Caki2 (cell line): ENCODE measurements at regions not wholly inside any gene's neighbourhood (a gene's known extent, or its start where the extent isn't known, plus 50 kb on each side); places are given as distances from the start of the nearest gene placed in this dataset.

Experiments
- DNase-seq: peaks from one replicate; pipeline ENCODE4 v3.0.0-alpha.2; 2015; ENCODE audit warnings: low read depth
- in situ Hi-C: cut with HindIII; loops from 2 replicates; pipeline ENCODE4 v1.10.0; 2016; ENCODE audit warnings: low sequenced_read_pairs, low pct_unique_long_range_greater_than_20kb, mixed read lengths

GRCh38 chr11:121743285-121743684 lies 290.5 kb upstream of the SORL1-AS1 start:
- in situ Hi-C loops: no loop called here

GRCh38 chr11:121741761-121742361 lies 289.1 kb upstream of the SORL1-AS1 start:
- no peak for DNase-seq
- in situ Hi-C loops: no loop called here

More at GRCh38 chr11:121743285-121743684, 290.5 kb upstream of the SORL1-AS1 start:
- no peak for DNase-seq

- in situ Hi-C loops: no loop called here
- DNase-seq: no peak
Observed at GRCh38 chr11:121741351-121741760, 288.6 kb upstream of the SORL1-AS1 start.

GRCh38 chr11:121740902-121741301 lies 288.1 kb upstream of the SORL1-AS1 start:
- in situ Hi-C loops: no loop called here
- DNase-seq: no peak

GRCh38 chr11:121733858-121734257 lies 281.1 kb upstream of the SORL1-AS1 start:
- no peak for DNase-seq
- in situ Hi-C loops: no loop called here

- in situ Hi-C loops: no loop called here
- no peak for DNase-seq
Observed at GRCh38 chr11:121727942-121728341, 275.2 kb upstream of the SORL1-AS1 start.

GRCh38 chr11:121723246-121723741 lies 270.5 kb upstream of the SORL1-AS1 start:
- DNase-seq: no peak
- in situ Hi-C loops: no loop called here

- in situ Hi-C loops: no loop called here
- DNase-seq: no peak
Observed at GRCh38 chr11:121722431-121723245, 269.9 kb upstream of the SORL1-AS1 start.

- no peak for DNase-seq
- in situ Hi-C loops: no loop called here
Observed at GRCh38 chr11:121721961-121722360, 269.2 kb upstream of the SORL1-AS1 start.

- DNase-seq: no peak
- in situ Hi-C loops: no loop called here
Observed at GRCh38 chr11:121721448-121721847, 268.7 kb upstream of the SORL1-AS1 start.

- in situ Hi-C loops: no loop called here
- no peak for DNase-seq
Observed at GRCh38 chr11:121717296-121717695, 264.5 kb upstream of the SORL1-AS1 start.

- DNase-seq: no peak
- in situ Hi-C loops: no loop called here
Observed at GRCh38 chr11:121716060-121716459, 263.3 kb upstream of the SORL1-AS1 start.

GRCh38 chr11:121715405-121715804 lies 262.6 kb upstream of the SORL1-AS1 start:
- in situ Hi-C loops: no loop called here

GRCh38 chr11:121714351-121714750 lies 261.6 kb upstream of the SORL1-AS1 start:
- DNase-seq: no peak
- in situ Hi-C loops: no loop called here

More at GRCh38 chr11:121715405-121715804, 262.6 kb upstream of the SORL1-AS1 start:
- DNase-seq: no peak

- in situ Hi-C loops: no loop called here
- peak; percentile 30 for DNase-seq
Observed at GRCh38 chr11:121711939-121712338, 259.2 kb upstream of the SORL1-AS1 start.

- in situ Hi-C loops: no loop called here
- DNase-seq: peak; percentile 41
Observed at GRCh38 chr11:121711236-121711635, 258.5 kb upstream of the SORL1-AS1 start.

GRCh38 chr11:121706884-121707420 lies 254.2 kb upstream of the SORL1-AS1 start:
- in situ Hi-C loops: no loop called here

GRCh38 chr11:121703201-121703600 lies 250.4 kb upstream of the SORL1-AS1 start:
- no peak for DNase-seq
- in situ Hi-C loops: no loop called here

More at GRCh38 chr11:121706884-121707420, 254.2 kb upstream of the SORL1-AS1 start:
- DNase-seq: no peak

- in situ Hi-C loops: no loop called here
- DNase-seq: no peak
Observed at GRCh38 chr11:121700968-121701367, 248.2 kb upstream of the SORL1-AS1 start.
